A549 (cell line): ENCODE measurements at regions not wholly inside any gene's neighbourhood (a gene's known extent, or its start where the extent isn't known, plus 50 kb on each side); places are given as distances from the start of the nearest gene placed in this dataset.

ENCODE experiments used
- ATAC-seq, 2 experiments: fragments of 200-7000 bp in 1 of 2; fragments of >200 bp in 1 of 2; cut with Nextera tagmentation in 1 of 2; cut with Tn5 transposase in 1 of 2; 3 replicates each; pipeline versions ENCODE4 v1.8.0 to v1.9.1; 2018 to 2020; ENCODE audit warnings: mild to moderate bottlenecking in 1 of 2, moderate library complexity in 1 of 2
- CTCF ChIA-PET: fragments of 300-600 bp; sonication (Branson Sonifier 250); formaldehyde crosslinking; extraction: SDS; loops from one replicate; lab custom pipeline; 2021; ENCODE audit warnings: antibody characterized with exemption, inconsistent platforms; lab: Yijun Ruan, JAX
- POLR2A ChIA-PET: fragments of 350-600 bp; formaldehyde crosslinking; extraction: SDS; loops from one replicate; lab custom pipeline; 2021; ENCODE audit warnings: antibody characterized with exemption, inconsistent platforms; lab: Yijun Ruan, JAX
- DNase-seq, 2 experiments: peaks; one replicate each; pipeline versions ENCODE4 v3.0.0 to v3.0.0-alpha.2; 2011 to 2016; ENCODE audit warnings: low read depth in 1 of 2, low spot score in 1 of 2
- FAIRE-seq: peaks from 2 replicates; lab custom pipeline; 2011; peaks lifted over from hg19 to GRCh38; lab: Jason Lieb, UNC
- H3K27ac ChIP-seq, 2 experiments: fragments of >200 bp; sonication (Bioruptor Twin); formaldehyde crosslinking; 3 replicates each; pipeline ENCODE4 v1.5.1; 2016 to 2017
- H3K4me1 ChIP-seq: fragments of >200 bp; sonication (Bioruptor Twin); formaldehyde crosslinking; 3 replicates; pipeline ENCODE4 v1.6.1; 2016
- H3K4me2 ChIP-seq: fragments of >200 bp; sonication (Bioruptor Twin); formaldehyde crosslinking; 3 replicates; pipeline ENCODE4 v1.6.1; 2016
- H3K4me3 ChIP-seq: fragments of >200 bp; sonication (Bioruptor Twin); formaldehyde crosslinking; 3 replicates; pipeline ENCODE4 v1.5.1; 2016
- H3K9me3 ChIP-seq: fragments of >200 bp; sonication (Bioruptor Twin); formaldehyde crosslinking; 3 replicates; pipeline ENCODE4 v1.6.1; 2016
- BHLHE40 ChIP-seq: IDR thresholded peaks from 2 replicates; pipeline ENCODE4 v1.6.1; 2012; ENCODE audit warnings: low read depth, low read length, inconsistent platforms
- FOSL2 ChIP-seq, 2 experiments: fragments of 450-650 bp in 1 of 2; fragments of >200 bp in 1 of 2; sonication (Bioruptor Twin) in 1 of 2; formaldehyde crosslinking; IDR thresholded peaks; 2 replicates each; pipeline versions ENCODE4 v1.5.0 to v1.6.1; 2016 to 2020; ENCODE audit warnings: mild to moderate bottlenecking in 1 of 2, moderate library complexity in 1 of 2
- FOXS1 ChIP-seq: fragments of 250-450 bp; sonication (Bioruptor Pico); IDR thresholded peaks from 2 replicates; pipeline ENCODE4 v1.5.0; 2020; ENCODE audit warnings: mild to moderate bottlenecking, moderate library complexity
- HEYL ChIP-seq: fragments of 250-450 bp; sonication (Bioruptor Pico); IDR thresholded peaks from 2 replicates; pipeline ENCODE4 v1.8.0; 2021; ENCODE audit warnings: mild to moderate bottlenecking, moderate library complexity
- HOXA7 ChIP-seq: fragments of 250-450 bp; sonication (Bioruptor Pico); IDR thresholded peaks from 2 replicates; pipeline ENCODE4 v1.5.0; 2020; ENCODE audit warnings: mild to moderate bottlenecking, moderate library complexity
- HOXB5 ChIP-seq: fragments of 250-450 bp; sonication (Bioruptor Pico); IDR thresholded peaks from 2 replicates; pipeline ENCODE4 v1.5.0; 2020; ENCODE audit warnings: mild to moderate bottlenecking, moderate library complexity
- JUN ChIP-seq, 2 experiments: fragments of >200 bp; sonication (Bioruptor Twin); formaldehyde crosslinking; IDR thresholded peaks; 2 replicates in 1 of 2; 3 replicates in 1 of 2; pipeline ENCODE4 v1.6.1; 2016 to 2017
- MYC ChIP-seq: IDR thresholded peaks from 2 replicates; pipeline ENCODE4 v1.6.1; 2012; ENCODE audit warnings: mild to moderate bottlenecking, inconsistent platforms, low read length, improper control_type of control experiment, borderline replicate concordance
- PHF8 ChIP-seq: fragments of 200-600 bp; sonication (generic); IDR thresholded peaks from 2 replicates; pipeline ENCODE4 v1.6.1; 2016; ENCODE audit warnings: low read depth, mild to moderate bottlenecking, antibody characterized with exemption, moderate library complexity, borderline replicate concordance
- RARB ChIP-seq: fragments of 250-450 bp; sonication (Bioruptor Pico); IDR thresholded peaks from 2 replicates; pipeline ENCODE4 v1.8.0; 2021; ENCODE audit warnings: mild to moderate bottlenecking, moderate library complexity
- RCOR1 ChIP-seq: fragments of 150-350 bp; IDR thresholded peaks from 2 replicates; pipeline ENCODE4 v1.6.1; 2014; ENCODE audit warnings: antibody characterized with exemption, low read length, low read depth
- SMC3 ChIP-seq: fragments of >200 bp; sonication (Bioruptor Twin); formaldehyde crosslinking; IDR thresholded peaks from 3 replicates; pipeline ENCODE4 v1.6.1; 2018; ENCODE audit warnings: inconsistent platforms
- SREBF2 ChIP-seq: fragments of 450-650 bp; IDR thresholded peaks from 2 replicates; pipeline ENCODE4 v1.6.1; 2014; ENCODE audit warnings: mild to moderate bottlenecking, moderate library complexity
- ZC3H11A ChIP-seq: fragments of 450-650 bp; IDR thresholded peaks from 2 replicates; pipeline ENCODE4 v1.6.1; 2014; ENCODE audit warnings: antibody characterized with exemption, mild to moderate bottlenecking
- ZNF302 ChIP-seq: fragments of 250-450 bp; sonication (Bioruptor Pico); IDR thresholded peaks from 2 replicates; pipeline ENCODE4 v1.9.0; 2021; ENCODE audit warnings: inconsistent platforms, mild to moderate bottlenecking, moderate library complexity
- WGBS: methylation state at CpG from one replicate; pipeline ENCODE4 v1.1.6; 2017; ENCODE audit errors: missing lambda C conversion rate; 5-methylcytosine and 5-hydroxymethylcytosine counted together
- TF ChIP-seq, protein P1 (sequence below): IDR thresholded peaks from 2 replicates; pipeline ENCODE4 v1.6.1; 2012
- TF ChIP-seq, protein P2 (sequence below): fragments of 250-450 bp; sonication (Bioruptor Pico); IDR thresholded peaks from 2 replicates; pipeline ENCODE4 v1.5.0; 2020; ENCODE audit warnings: low read depth, mild to moderate bottlenecking, moderate library complexity
- TF ChIP-seq, protein P3 (sequence below): fragments of 200-600 bp; sonication (generic); IDR thresholded peaks from 2 replicates; pipeline ENCODE4 v1.6.1; 2016; ENCODE audit warnings: antibody characterized with exemption, mild to moderate bottlenecking, moderate library complexity

DNA sequence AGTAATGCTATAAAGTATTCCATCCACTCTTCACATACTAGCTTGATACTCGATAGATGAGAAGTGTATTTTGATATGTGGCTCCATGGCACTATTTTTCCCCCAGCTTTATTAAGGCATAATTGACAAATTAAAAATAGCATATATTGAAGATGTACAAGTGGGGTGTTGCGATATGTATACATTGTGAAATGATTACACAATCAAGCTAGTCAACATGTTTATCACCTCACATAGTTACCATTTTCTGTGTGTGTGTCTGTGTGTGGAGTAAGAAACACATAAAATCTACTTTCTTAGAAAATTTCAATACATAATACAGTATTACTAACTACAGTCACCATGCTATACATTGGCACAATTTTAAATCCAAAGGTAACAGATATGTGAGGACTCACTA lies 82.5 kb upstream of the MYT1L start:
- no peak for ATAC-seq
- FAIRE-seq, result no peak
- DNase-seq, result no peak
- CTCF ChIA-PET, result interaction anchor here (1.0 kb wide), 1 partner anchor 324 kb away, joined by 3 read pairs; no protein-coding TSS in a partner anchor
- 0% methylated on average over 2 of the region's 2 CpGs for WGBS
- Histone ChIP-seq H3K27ac (no peak overlapping the region), H3K4me1 (no peaks in the 10 kb centered on the region)
- TF ChIP-seq, protein P1, sequence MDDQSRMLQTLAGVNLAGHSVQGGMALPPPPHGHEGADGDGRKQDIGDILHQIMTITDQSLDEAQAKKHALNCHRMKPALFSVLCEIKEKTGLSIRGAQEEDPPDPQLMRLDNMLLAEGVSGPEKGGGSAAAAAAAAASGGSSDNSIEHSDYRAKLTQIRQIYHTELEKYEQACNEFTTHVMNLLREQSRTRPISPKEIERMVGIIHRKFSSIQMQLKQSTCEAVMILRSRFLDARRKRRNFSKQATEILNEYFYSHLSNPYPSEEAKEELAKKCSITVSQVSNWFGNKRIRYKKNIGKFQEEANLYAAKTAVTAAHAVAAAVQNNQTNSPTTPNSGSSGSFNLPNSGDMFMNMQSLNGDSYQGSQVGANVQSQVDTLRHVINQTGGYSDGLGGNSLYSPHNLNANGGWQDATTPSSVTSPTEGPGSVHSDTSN, result no peak
- TF ChIP-seq MYC, result no peak
- no peak for TF ChIP-seq RARB
- no peak for TF ChIP-seq PHF8
- TF ChIP-seq BHLHE40, result no peak
- TF ChIP-seq JUN (IDR thresholded peaks at IDR 0.05), result no peak
- no peak for TF ChIP-seq FOXS1 (CRISPR knock-in tag)
- no peak for TF ChIP-seq ZC3H11A
- no peak for TF ChIP-seq HOXB5 (CRISPR knock-in tag)
- TF ChIP-seq SREBF2, result no peak
- no peak for TF ChIP-seq ZNF302
- no peak for TF ChIP-seq HEYL
- TF ChIP-seq, protein P2, sequence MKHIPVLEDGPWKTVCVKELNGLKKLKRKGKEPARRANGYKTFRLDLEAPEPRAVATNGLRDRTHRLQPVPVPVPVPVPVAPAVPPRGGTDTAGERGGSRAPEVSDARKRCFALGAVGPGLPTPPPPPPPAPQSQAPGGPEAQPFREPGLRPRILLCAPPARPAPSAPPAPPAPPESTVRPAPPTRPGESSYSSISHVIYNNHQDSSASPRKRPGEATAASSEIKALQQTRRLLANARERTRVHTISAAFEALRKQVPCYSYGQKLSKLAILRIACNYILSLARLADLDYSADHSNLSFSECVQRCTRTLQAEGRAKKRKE, result no peak
- TF ChIP-seq, all 56 proteins: peak for 0
- H3K4me2 ChIP-seq, result no peak overlapping the region
- POLR2A ChIA-PET, result no interaction called here
- no peak overlapping the region for H3K4me3 ChIP-seq
- H3K9me3 ChIP-seq, result no peaks in the 10 kb centered on the region

- Histone ChIP-seq H3K4me2 (no peak overlapping the region), H3K4me3 (no peak overlapping the region), H3K27ac (no peak overlapping the region), H3K9me3 (no peaks in the 10 kb centered on the region), H3K4me1 (no peaks in the 10 kb centered on the region)
- no peak for TF ChIP-seq HOXA7 (CRISPR knock-in tag)
- TF ChIP-seq, protein P3, sequence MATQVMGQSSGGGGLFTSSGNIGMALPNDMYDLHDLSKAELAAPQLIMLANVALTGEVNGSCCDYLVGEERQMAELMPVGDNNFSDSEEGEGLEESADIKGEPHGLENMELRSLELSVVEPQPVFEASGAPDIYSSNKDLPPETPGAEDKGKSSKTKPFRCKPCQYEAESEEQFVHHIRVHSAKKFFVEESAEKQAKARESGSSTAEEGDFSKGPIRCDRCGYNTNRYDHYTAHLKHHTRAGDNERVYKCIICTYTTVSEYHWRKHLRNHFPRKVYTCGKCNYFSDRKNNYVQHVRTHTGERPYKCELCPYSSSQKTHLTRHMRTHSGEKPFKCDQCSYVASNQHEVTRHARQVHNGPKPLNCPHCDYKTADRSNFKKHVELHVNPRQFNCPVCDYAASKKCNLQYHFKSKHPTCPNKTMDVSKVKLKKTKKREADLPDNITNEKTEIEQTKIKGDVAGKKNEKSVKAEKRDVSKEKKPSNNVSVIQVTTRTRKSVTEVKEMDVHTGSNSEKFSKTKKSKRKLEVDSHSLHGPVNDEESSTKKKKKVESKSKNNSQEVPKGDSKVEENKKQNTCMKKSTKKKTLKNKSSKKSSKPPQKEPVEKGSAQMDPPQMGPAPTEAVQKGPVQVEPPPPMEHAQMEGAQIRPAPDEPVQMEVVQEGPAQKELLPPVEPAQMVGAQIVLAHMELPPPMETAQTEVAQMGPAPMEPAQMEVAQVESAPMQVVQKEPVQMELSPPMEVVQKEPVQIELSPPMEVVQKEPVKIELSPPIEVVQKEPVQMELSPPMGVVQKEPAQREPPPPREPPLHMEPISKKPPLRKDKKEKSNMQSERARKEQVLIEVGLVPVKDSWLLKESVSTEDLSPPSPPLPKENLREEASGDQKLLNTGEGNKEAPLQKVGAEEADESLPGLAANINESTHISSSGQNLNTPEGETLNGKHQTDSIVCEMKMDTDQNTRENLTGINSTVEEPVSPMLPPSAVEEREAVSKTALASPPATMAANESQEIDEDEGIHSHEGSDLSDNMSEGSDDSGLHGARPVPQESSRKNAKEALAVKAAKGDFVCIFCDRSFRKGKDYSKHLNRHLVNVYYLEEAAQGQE, result no peak
- no peak for TF ChIP-seq ZNF302
- TF ChIP-seq FOSL2 (IDR thresholded peaks at IDR 0.05), result no peak
- no peak for TF ChIP-seq FOSL2 (CRISPR knock-in tag; IDR thresholded peaks at IDR 0.05)
- TF ChIP-seq SMC3, result no peak
- no peak for TF ChIP-seq RCOR1
- TF ChIP-seq, protein P1, result no peak
- ChIA-PET CTCF (no interaction called here), POLR2A (no interaction called here)
- DNase-seq, result no peak
- ATAC-seq, result no peak
- under 1% methylated on average over 10 of the region's 10 CpGs for WGBS
- FAIRE-seq, result no peak
Measured at GRCh38 chr2:2410987-2411386, 79.9 kb upstream of the MYT1L start.
